GM20000 (cell line): ENCODE measurements at regions not wholly inside any gene's neighbourhood (a gene's known extent, or its start where the extent isn't known, plus 50 kb on each side); places are given as distances from the start of the nearest gene placed in this dataset.

Experiments
- DNase-seq: peaks from one replicate; pipeline ENCODE4 v3.0.0; 2012; ENCODE audit warnings: low spot score
- CTCF ChIP-seq: IDR thresholded peaks from 2 replicates; pipeline ENCODE4 v1.5.1; 2012; ENCODE audit warnings: mild to moderate bottlenecking, control low read depth; ENCODE audit errors: extremely low read depth, missing control alignments

GRCh38 chr1:216983823-216984222 lies 260.6 kb upstream of the ESRRG start:
- TF ChIP-seq CTCF: no peak
- no peak for DNase-seq

GRCh38 chr1:216961516-216961915 lies 238.3 kb upstream of the ESRRG start:
- DNase-seq: no peak
- TF ChIP-seq CTCF: no peak

DNA sequence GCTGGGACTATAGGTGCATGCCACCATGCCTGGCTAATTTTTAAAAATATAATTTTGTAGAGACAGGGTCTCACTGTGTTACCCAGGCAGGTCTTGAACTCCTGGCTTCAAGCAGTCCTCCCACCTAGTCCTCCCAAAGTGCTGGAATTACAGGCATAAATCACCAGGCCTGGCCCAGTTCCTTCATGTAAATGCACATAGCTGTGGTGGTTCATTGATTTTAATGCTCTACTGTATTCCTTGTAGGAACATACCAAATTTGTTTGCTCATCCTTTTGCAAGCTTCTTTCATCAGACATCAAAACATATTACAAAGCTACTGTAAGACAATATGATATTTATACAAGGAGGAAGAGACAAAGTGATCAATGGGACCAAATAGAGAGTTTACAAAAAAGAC lies 237.5 kb upstream of the ESRRG start:
- no peak for TF ChIP-seq CTCF
- no peak for DNase-seq

GRCh38 chr1:216958569-216958968 lies 235.3 kb upstream of the ESRRG start:
- no peak for DNase-seq
- TF ChIP-seq CTCF: no peak

- TF ChIP-seq CTCF: no peak
- DNase-seq: no peak
These were observed 230.3 kb upstream of the ESRRG start for GRCh38 chr1:216953495-216953894.

GRCh38 chr1:216952864-216953263 lies 229.6 kb upstream of the ESRRG start:
- DNase-seq: no peak
- no peak for TF ChIP-seq CTCF

DNA sequence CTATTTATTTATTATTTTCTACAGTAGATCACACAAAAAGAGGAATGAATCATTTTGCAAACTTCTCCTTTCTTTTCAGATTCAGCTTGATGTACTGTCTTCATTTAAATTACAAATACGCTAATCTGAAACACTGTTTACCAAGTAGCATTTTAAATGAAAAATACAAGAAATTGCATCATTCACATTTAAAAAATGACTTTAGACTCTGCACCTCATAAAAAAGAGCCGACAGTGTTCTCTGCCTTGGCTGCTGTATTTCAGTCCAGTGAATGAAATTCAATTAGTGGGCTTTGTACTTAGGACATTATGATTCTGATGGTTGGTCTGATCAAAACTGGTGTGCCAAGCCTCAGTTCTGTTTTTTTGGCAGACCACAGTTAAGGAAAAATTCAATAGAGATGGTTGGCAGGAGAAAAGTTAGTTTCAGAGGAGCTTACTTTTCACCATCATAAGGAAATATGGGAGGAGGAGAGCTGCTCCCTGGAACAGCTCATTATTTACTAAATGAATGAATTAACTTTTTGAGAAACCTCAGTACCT lies 222.4 kb upstream of the ESRRG start:
- DNase-seq: no peak
- TF ChIP-seq CTCF: no peak
